ENCODE measurements at regions not wholly inside any gene's neighbourhood (a gene's known extent, or its start where the extent isn't known, plus 50 kb on each side); places are given as distances from the start of the nearest gene placed in this dataset.

GRCh38 chr6:10307476-10307875, 107.4 kb downstream of the TFAP2A start:
- no peak for DNase-seq (ENCODE audit: extremely low read depth in 1 of 11, low read depth in 9 of 11, low spot score in 4 of 11)

- DNase-seq (ENCODE audit: extremely low read depth in 1 of 11, low read depth in 9 of 11, low spot score in 4 of 11), result no peak
These were observed 107.8 kb downstream of the TFAP2A start for GRCh38 chr6:10307028-10307427.

DNA sequence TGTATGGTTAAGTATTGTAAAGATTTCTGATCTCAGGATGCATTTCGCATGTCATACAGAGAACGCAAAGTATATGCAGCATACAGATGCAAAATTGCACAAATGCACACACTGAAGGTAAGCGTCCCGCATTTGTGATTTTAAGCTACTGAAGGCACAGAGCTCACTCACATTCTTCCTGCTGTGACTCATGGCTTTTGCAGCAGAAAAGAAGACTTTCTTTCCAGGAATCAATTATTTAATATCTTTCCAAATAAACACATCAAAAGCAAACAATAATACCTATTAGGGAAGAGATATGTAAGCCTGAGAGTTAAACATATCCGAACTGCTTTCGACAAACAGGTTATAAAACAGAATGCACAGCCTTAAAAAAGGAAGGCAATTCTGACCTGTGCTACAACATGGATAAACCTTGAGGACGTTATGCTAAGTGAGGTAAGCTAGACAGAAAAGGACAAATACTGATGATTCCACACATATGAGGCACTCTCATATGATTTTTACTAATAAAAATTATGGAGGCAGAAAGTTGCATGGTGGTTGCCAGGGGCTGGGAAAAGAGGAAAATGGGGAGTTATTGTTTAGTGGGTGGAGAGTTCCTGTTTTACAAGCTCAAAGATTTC, 109.0 kb downstream of the TFAP2A start:
- no peak for DNase-seq (ENCODE audit: extremely low read depth in 1 of 11, low read depth in 9 of 11, low spot score in 4 of 11)

GRCh38 chr6:10303608-10304506, 111.0 kb downstream of the TFAP2A start:
- DNase-seq (ENCODE audit: extremely low read depth in 1 of 11, low read depth in 9 of 11, low spot score in 4 of 11), result no peak

DNA sequence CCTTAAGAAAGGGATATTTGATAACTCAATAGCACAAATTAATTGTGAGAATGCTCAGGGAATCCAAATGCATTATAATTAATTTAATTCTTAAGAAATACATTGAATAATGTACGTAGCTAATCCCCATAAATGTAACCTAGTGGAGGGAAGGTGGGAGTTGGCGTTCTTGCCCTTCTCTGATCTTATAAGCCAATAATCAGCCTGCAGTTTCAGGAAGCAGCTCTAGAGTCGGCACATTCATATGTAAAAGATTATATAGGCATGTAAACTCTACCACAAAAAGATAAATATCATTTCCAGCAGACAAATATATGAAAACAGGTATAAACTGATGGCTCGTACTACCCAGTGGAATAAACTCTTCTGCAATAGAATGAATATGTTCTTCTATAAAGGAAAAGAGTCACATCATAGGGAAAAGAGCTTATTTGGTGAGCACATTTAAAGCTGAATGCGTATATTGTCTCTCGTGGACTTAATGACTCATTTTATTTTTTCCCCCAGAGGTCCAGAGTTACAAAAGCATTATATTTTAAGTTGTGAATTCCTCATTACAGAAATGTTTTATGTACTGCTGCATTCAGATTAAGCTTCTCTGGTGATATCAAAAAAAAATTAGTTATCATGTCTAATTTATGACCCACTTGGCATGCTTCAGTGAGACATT, 112.2 kb downstream of the TFAP2A start:
- no peak for DNase-seq (ENCODE audit: extremely low read depth in 1 of 11, low read depth in 9 of 11, low spot score in 4 of 11)

GRCh38 chr6:10300071-10300470, 114.8 kb downstream of the TFAP2A start:
- no peak for DNase-seq (ENCODE audit: extremely low read depth in 1 of 11, low read depth in 9 of 11, low spot score in 4 of 11)

- DNase-seq (ENCODE audit: extremely low read depth in 1 of 11, low read depth in 9 of 11, low spot score in 4 of 11), result no peak
These were observed 117.0 kb downstream of the TFAP2A start for GRCh38 chr6:10297832-10298231.

GRCh38 chr6:10278746-10279145, 136.1 kb downstream of the TFAP2A start:
- no peak for DNase-seq (ENCODE audit: extremely low read depth in 1 of 11, low read depth in 9 of 11, low spot score in 4 of 11)

DNA sequence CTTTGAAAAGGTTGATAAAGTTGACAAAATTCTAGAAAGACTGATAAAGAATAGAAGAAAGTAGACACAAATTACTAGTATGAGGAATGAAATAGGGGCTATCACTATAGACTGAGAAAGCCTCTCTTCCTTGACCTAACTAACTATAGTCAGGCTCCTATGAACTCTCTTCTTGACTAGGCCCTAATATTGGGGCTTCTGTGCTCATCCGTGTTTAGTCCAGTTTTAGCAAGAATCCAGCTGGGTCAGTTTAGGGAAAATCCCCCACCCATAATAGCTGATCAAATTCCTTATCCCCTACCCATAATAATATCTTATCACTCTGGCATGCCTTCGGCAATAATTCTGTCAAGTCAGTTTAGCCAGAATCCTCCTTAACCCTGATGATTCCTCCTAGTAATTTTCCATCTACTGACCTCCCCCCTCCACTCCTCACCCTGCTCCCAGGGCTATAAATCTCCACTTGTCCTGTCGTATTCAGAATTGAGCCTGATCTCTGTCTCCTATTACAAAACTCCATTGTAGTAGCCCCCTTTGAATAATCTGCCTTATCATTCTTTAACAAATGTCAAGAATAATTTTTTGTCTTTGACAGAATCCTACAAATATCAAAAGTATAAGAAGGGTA, 138.1 kb downstream of the TFAP2A start:
- DNase-seq (ENCODE audit: extremely low read depth in 1 of 11, low read depth in 9 of 11, low spot score in 4 of 11), result peak in 1 of 11 donors; percentile 9

- DNase-seq (ENCODE audit: extremely low read depth in 1 of 11, low read depth in 9 of 11, low spot score in 4 of 11), result no peak
These were observed 138.8 kb downstream of the TFAP2A start for GRCh38 chr6:10276106-10276505.

- DNase-seq (ENCODE audit: extremely low read depth in 1 of 11, low read depth in 9 of 11, low spot score in 4 of 11), result no peak
These were observed 142.3 kb downstream of the TFAP2A start for GRCh38 chr6:10272591-10272990.

DNA sequence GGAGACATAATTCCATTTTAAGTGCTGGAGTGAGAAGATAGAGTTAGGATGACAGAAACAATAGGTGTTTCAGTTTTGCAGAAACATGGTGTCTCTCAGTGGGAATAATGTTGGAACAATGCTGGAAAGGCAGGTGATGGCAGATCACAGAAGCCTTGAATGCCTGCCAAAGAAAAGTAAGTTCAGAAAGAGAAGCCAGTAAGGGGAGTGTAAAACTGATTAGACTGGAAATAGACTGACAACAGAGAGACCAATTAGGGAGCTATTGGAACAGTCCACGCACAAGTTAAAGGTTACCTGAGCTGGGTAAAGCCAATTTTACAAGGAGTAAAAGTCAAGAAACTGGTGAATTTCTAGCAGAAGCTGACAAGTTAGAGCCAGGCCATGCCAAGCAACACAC, 142.9 kb downstream of the TFAP2A start:
- DNase-seq (ENCODE audit: extremely low read depth in 1 of 11, low read depth in 9 of 11, low spot score in 4 of 11), result no peak

GRCh38 chr6:10269814-10270472, 144.9 kb downstream of the TFAP2A start:
- DNase-seq (ENCODE audit: extremely low read depth in 1 of 11, low read depth in 9 of 11, low spot score in 4 of 11), result no peak

GRCh38 chr6:10268611-10269310, 146.1 kb downstream of the TFAP2A start:
- DNase-seq (ENCODE audit: extremely low read depth in 1 of 11, low read depth in 9 of 11, low spot score in 4 of 11), result peak in 6 of 11 donors; percentile 16 to 38 (median 18)

DNA sequence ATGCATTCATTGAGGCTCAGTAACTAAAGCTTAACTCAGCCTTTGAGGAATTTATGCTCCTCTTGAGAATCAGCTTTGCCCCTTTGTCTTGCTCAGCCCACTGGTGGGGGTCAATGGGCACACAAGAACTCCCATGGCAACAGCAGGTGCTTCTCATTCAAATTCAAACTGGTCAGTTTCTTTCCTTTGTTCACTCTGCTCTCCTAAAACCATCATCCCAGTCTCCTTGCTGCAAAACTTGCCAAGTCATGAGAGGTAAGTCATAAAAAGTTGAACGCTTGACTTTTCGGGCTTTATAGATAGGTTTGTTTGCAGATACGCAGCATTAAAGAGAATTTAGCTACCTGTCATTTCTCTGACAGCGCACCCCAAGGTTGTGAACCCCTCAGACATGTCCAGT, 146.8 kb downstream of the TFAP2A start:
- DNase-seq (ENCODE audit: extremely low read depth in 1 of 11, low read depth in 9 of 11, low spot score in 4 of 11), result no peak

DNA sequence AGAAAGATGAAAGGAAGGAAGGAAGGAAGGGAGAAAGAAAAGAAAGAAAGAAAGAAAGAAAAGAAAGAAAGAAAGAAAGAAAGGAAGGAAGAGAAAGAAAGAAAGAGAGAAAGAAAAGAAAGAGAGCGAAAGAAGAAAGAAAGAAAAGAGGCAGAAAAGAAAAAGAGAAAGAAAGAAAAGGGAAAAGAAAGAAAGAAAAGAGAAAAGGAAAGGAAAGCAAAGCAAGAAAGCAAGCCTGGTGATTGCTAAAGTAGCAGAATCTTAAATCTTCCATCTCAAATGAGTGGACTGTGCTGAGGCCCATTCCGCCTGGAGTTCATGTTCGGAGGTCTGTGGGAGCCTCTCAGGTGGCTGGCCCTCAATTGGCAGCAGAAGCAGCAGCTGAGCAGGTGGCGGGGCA, 148.4 kb downstream of the TFAP2A start:
- DNase-seq (ENCODE audit: extremely low read depth in 1 of 11, low read depth in 9 of 11, low spot score in 4 of 11), result no peak

- no peak for DNase-seq (ENCODE audit: extremely low read depth in 1 of 11, low read depth in 9 of 11, low spot score in 4 of 11)
These were observed 148.8 kb downstream of the TFAP2A start for GRCh38 chr6:10266061-10266460.

GRCh38 chr6:10262505-10262904, 152.4 kb downstream of the TFAP2A start:
- DNase-seq (ENCODE audit: extremely low read depth in 1 of 11, low read depth in 9 of 11, low spot score in 4 of 11), result no peak

DNA sequence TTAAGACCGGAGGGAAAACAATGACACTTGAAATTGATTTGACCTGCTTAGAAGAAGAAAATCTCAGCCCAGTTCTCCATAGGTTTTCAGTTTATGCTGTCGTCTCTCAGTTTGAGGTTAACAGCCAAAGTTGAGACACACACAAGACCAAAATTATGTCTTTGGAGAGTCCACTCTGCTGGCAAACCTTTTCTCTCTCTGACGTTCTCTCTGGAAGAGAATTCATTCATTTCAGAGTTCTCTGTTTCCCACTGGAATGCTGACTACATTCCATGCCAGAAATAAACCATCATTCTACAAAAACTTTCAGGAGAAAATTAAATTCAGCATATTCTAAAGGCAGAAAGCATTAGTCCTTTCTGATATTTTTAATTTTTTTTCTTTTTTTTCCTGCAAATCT, 155.2 kb downstream of the TFAP2A start:
- no peak for DNase-seq (ENCODE audit: extremely low read depth in 1 of 11, low read depth in 9 of 11, low spot score in 4 of 11)

All from renal cortex interstitium (tissue), 11 donors.